GM21367 (cell line): ENCODE measurements at regions not wholly inside any gene's neighbourhood (a gene's known extent, or its start where the extent isn't known, plus 50 kb on each side); places are given as distances from the start of the nearest gene placed in this dataset.

ENCODE experiments used
- ATAC-seq: cut with Tn5 transposase; IDR thresholded peaks from one replicate; pipeline ENCODE4 v1.9.1; 2021; ENCODE audit not compliant: unreplicated experiment

GRCh38 chr4:15262396-15262795 lies 165.4 kb upstream of the C1QTNF7 start:
- ATAC-seq: no peak

- no peak for ATAC-seq
These were observed 157.6 kb upstream of the C1QTNF7 start for GRCh38 chr4:15270201-15270600.

- no peak for ATAC-seq
These were observed 141.8 kb upstream of the C1QTNF7 start for GRCh38 chr4:15286041-15286440.

- ATAC-seq: no peak
These were observed 136.7 kb upstream of the C1QTNF7 start for GRCh38 chr4:15291122-15291521.

GRCh38 chr4:15293711-15294110 lies 134.1 kb upstream of the C1QTNF7 start:
- no peak for ATAC-seq

GRCh38 chr4:15294202-15294601 lies 133.6 kb upstream of the C1QTNF7 start:
- ATAC-seq: no peak

- ATAC-seq: no peak
These were observed 133.0 kb upstream of the C1QTNF7 start for GRCh38 chr4:15294832-15295231.

- ATAC-seq: no peak
These were observed 132.2 kb upstream of the C1QTNF7 start for GRCh38 chr4:15295421-15296162.

GRCh38 chr4:15297344-15297743 lies 130.5 kb upstream of the C1QTNF7 start:
- no peak for ATAC-seq

GRCh38 chr4:15299627-15300026 lies 128.2 kb upstream of the C1QTNF7 start:
- no peak for ATAC-seq

GRCh38 chr4:15303052-15303641 lies 124.7 kb upstream of the C1QTNF7 start:
- no peak for ATAC-seq

GRCh38 chr4:15314974-15315373 lies 112.9 kb upstream of the C1QTNF7 start:
- ATAC-seq: no peak

- ATAC-seq: no peak
These were observed 110.6 kb upstream of the C1QTNF7 start for GRCh38 chr4:15317246-15317645.

GRCh38 chr4:15318621-15319348 lies 109.0 kb upstream of the C1QTNF7 start:
- no peak for ATAC-seq

GRCh38 chr4:15320121-15320678 lies 107.6 kb upstream of the C1QTNF7 start:
- no peak for ATAC-seq

GRCh38 chr4:15322006-15322405 lies 105.8 kb upstream of the C1QTNF7 start:
- no peak for ATAC-seq

- no peak for ATAC-seq
These were observed 101.8 kb upstream of the C1QTNF7 start for GRCh38 chr4:15325987-15326386.

- no peak for ATAC-seq
These were observed 100.2 kb upstream of the C1QTNF7 start for GRCh38 chr4:15327311-15328298.

- no peak for ATAC-seq
These were observed 95.9 kb upstream of the C1QTNF7 start for GRCh38 chr4:15331930-15332329.

- ATAC-seq: no peak
These were observed 95.5 kb upstream of the C1QTNF7 start for GRCh38 chr4:15332377-15332776.
